Ovary (tissue), 3 donors: ENCODE measurements at regions not wholly inside any gene's neighbourhood (a gene's known extent, or its start where the extent isn't known, plus 50 kb on each side); places are given as distances from the start of the nearest gene placed in this dataset.

Experiments
- EP300 ChIP-seq: sonication (generic); formaldehyde crosslinking; IDR thresholded peaks from one replicate; pipeline ENCODE4 v1.6.1; 2017; ENCODE audit warnings: antibody characterized with exemption
- POLR2A ChIP-seq: fragments of 450-650 bp; IDR thresholded peaks from one replicate; pipeline ENCODE4 v1.6.1; 2017; ENCODE audit warnings: antibody characterized with exemption, mild to moderate bottlenecking, moderate library complexity
- TF ChIP-seq, protein P1 (sequence below), 3 donors: fragments of 450-650 bp in 2 of 3; fragments of 200-600 bp in 1 of 3; IDR thresholded peaks; one replicate each; pipeline versions ENCODE4 v1.5.1 to v1.8.0; 2016 to 2022; ENCODE audit warnings: antibody characterized with exemption in 3 of 3, mild to moderate bottlenecking in 1 of 3
- donor health status: DM: no; HTN: no; CAD: no.

DNA sequence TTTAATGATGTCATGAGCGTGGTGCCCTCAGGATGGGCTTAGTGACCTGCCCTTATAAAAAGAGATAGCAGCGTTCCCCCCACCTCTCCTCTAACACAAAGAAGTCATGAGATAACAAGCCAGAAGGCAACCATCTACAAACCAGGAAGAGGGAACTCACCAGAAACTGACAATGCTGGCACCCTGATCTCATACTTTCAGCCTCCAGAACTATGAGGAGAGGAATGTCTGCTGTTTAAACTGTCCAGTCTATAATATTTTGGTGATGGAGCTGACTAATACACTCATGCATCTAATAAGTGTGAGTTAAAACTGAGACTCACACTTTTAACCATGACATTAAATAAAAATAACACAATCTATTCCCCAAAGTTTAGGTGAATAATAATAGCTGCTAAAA lies 156.1 kb upstream of the SPEF2 start:
- TF ChIP-seq EP300 = no peak
- TF ChIP-seq, protein P1, sequence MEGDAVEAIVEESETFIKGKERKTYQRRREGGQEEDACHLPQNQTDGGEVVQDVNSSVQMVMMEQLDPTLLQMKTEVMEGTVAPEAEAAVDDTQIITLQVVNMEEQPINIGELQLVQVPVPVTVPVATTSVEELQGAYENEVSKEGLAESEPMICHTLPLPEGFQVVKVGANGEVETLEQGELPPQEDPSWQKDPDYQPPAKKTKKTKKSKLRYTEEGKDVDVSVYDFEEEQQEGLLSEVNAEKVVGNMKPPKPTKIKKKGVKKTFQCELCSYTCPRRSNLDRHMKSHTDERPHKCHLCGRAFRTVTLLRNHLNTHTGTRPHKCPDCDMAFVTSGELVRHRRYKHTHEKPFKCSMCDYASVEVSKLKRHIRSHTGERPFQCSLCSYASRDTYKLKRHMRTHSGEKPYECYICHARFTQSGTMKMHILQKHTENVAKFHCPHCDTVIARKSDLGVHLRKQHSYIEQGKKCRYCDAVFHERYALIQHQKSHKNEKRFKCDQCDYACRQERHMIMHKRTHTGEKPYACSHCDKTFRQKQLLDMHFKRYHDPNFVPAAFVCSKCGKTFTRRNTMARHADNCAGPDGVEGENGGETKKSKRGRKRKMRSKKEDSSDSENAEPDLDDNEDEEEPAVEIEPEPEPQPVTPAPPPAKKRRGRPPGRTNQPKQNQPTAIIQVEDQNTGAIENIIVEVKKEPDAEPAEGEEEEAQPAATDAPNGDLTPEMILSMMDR (IDR thresholded peaks at IDR 0.05) = no peak
- no peak for TF ChIP-seq POLR2A
